ENCODE measurements at regions not wholly inside any gene's neighbourhood (a gene's known extent, or its start where the extent isn't known, plus 50 kb on each side); places are given as distances from the start of the nearest gene placed in this dataset.

DNA sequence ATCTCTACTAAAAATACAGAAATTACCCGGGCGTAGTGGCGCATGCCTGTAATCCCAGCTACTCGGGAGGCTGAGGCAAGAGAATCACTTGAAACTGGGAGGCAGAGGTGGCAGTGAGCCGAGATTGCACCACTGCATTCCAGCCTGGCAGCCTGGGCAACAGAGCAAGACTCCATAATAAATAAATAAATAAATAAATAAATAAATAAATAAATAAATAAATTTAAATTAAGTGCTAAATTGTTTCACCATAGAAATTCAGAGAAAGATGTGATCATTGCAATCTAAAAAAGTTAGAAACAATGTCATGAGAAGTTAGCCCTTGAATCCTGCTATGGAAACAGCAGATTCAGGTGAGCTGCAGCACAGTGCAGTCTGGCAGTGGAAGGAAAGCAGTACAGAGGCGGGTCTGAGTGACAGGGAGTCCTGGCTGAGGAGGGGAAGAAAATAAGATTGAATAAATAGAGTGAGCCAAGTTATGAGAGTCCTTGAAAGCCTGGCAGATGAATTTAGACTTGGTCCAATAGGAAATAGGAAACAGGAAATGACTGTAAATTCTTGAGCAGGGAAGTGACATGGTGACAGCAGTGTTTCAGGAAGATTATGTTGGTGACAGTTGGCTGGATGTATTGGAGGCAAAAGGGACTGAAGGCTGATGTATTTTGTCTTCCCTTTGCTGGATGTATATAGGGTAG lies 241.5 kb downstream of the GXYLT1 start (continued):
- TF ChIP-seq, protein P1, sequence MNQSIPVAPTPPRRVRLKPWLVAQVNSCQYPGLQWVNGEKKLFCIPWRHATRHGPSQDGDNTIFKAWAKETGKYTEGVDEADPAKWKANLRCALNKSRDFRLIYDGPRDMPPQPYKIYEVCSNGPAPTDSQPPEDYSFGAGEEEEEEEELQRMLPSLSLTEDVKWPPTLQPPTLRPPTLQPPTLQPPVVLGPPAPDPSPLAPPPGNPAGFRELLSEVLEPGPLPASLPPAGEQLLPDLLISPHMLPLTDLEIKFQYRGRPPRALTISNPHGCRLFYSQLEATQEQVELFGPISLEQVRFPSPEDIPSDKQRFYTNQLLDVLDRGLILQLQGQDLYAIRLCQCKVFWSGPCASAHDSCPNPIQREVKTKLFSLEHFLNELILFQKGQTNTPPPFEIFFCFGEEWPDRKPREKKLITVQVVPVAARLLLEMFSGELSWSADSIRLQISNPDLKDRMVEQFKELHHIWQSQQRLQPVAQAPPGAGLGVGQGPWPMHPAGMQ (IDR thresholded peaks at IDR 0.05; ENCODE audit: borderline replicate concordance) = no peak

DNA sequence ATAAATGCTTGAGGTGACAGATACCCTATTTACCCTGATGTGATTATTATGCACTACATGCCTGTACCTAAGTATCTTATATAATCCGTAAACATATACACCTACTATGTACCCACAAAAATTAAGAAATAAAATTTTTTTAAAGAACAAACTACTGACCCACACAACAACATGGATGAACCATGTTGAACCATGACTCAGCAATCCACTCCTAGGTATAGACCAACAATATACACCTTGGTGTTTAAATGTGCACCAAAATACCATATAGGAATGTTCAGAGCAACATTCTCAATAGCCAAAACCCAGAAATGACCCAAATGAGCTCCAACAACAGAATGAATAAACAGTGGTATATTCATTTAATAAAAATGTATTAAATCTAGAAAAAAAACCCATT lies 245.1 kb downstream of the GXYLT1 start:
- no peaks in the 10 kb centered on the region for H3K4me1 ChIP-seq (ENCODE audit: control insufficient read depth, insufficient read depth, low read length)
- H2AFZ ChIP-seq (ENCODE audit: control insufficient read depth, low read depth, low read length) = no peak overlapping the region
- H4K20me1 ChIP-seq (ENCODE audit: control insufficient read depth, insufficient read depth) = no peaks in the 10 kb centered on the region
- 78% methylated on average over 1 of the region's 1 CpG for WGBS (ENCODE audit: insufficient coverage, insufficient replicate concordance, low lambda C conversion rate, missing lambda C conversion rate)
- H3K27me3 ChIP-seq (replicated peaks in 1 of 2; ENCODE audit: control insufficient read depth in 2 of 2, insufficient read depth in 2 of 2, low read length in 1 of 2) = no peaks in the 10 kb centered on the region
- in situ Hi-C loops (cut with MboI) (no loop called here), intact Hi-C loops (cut with micrococcal nuclease; ENCODE audit: unreplicated experiment) (no loop called here)
- no peak overlapping the region for H3K4me2 ChIP-seq (ENCODE audit: control insufficient read depth, insufficient read depth)
- ChIA-PET RAD21 (ENCODE audit: unreplicated experiment) (no interaction called here), CTCF (no interaction called here), POLR2A (no interaction called here), SMC1A (ENCODE audit: uncharacterized antibody, unreplicated experiment) (no interaction called here)
- ATAC-seq (no peak), FAIRE-seq (no peak), DNase-seq (ENCODE audit: low read depth, low spot score) (no peak)
- BruUV-seq (replicated peaks) = no TSS peak
- no peaks in the 10 kb centered on the region for H3K36me3 ChIP-seq (ENCODE audit: control insufficient read depth in 2 of 2, insufficient read depth in 2 of 2, low read length in 1 of 2)
- H3K9ac ChIP-seq (ENCODE audit: control insufficient read depth, insufficient read depth, low read length) = no peak overlapping the region
- H3K9me3 ChIP-seq (replicated peaks; ENCODE audit: control insufficient read depth, insufficient read depth, low read length) = no peaks in the 10 kb centered on the region
- no peak overlapping the region for H3K27ac ChIP-seq (ENCODE audit: control insufficient read depth, insufficient read depth)
- no peak overlapping the region for H3K4me3 ChIP-seq
- H3K79me2 ChIP-seq (ENCODE audit: control insufficient read depth, insufficient read depth, low read length) = no peaks in the 10 kb centered on the region
- no peak for TF ChIP-seq HDAC2 (IDR thresholded peaks at IDR 0.05)
- TF ChIP-seq, protein P2, sequence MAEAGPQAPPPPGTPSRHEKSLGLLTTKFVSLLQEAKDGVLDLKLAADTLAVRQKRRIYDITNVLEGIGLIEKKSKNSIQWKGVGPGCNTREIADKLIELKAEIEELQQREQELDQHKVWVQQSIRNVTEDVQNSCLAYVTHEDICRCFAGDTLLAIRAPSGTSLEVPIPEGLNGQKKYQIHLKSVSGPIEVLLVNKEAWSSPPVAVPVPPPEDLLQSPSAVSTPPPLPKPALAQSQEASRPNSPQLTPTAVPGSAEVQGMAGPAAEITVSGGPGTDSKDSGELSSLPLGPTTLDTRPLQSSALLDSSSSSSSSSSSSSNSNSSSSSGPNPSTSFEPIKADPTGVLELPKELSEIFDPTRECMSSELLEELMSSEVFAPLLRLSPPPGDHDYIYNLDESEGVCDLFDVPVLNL (IDR thresholded peaks at IDR 0.05; ENCODE audit: low read depth, low read length) = no peak
- no peak for TF ChIP-seq NR2C1 (IDR thresholded peaks at IDR 0.05)
- TF ChIP-seq NFXL1 (IDR thresholded peaks at IDR 0.05; ENCODE audit: borderline replicate concordance) = no peak
- TF ChIP-seq SP1 (IDR thresholded peaks at IDR 0.05; ENCODE audit: low read depth, low read length) = no peak
- TF ChIP-seq GATAD2B (conservative IDR thresholded peaks at IDR 0.05; ENCODE audit: low read depth) = no peak
- TF ChIP-seq YBX1 (IDR thresholded peaks at IDR 0.05) = no peak
- TF ChIP-seq, protein P3, sequence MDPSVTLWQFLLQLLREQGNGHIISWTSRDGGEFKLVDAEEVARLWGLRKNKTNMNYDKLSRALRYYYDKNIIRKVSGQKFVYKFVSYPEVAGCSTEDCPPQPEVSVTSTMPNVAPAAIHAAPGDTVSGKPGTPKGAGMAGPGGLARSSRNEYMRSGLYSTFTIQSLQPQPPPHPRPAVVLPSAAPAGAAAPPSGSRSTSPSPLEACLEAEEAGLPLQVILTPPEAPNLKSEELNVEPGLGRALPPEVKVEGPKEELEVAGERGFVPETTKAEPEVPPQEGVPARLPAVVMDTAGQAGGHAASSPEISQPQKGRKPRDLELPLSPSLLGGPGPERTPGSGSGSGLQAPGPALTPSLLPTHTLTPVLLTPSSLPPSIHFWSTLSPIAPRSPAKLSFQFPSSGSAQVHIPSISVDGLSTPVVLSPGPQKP (IDR thresholded peaks at IDR 0.05; ENCODE audit: low read depth, low read length) = no peak
- no peak for TF ChIP-seq EGR1 (IDR thresholded peaks at IDR 0.05; ENCODE audit: borderline replicate concordance in 1 of 2, low read depth in 2 of 2, low read length in 2 of 2)
- no peak for TF ChIP-seq RBBP5 (conservative IDR thresholded peaks at IDR 0.05)
- TF ChIP-seq, protein P4, sequence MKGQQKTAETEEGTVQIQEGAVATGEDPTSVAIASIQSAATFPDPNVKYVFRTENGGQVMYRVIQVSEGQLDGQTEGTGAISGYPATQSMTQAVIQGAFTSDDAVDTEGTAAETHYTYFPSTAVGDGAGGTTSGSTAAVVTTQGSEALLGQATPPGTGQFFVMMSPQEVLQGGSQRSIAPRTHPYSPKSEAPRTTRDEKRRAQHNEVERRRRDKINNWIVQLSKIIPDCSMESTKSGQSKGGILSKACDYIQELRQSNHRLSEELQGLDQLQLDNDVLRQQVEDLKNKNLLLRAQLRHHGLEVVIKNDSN (IDR thresholded peaks at IDR 0.05; ENCODE audit: borderline replicate concordance, extremely low read length, insufficient read depth, low read depth, low read length) = no peak
- TF ChIP-seq, protein P5, sequence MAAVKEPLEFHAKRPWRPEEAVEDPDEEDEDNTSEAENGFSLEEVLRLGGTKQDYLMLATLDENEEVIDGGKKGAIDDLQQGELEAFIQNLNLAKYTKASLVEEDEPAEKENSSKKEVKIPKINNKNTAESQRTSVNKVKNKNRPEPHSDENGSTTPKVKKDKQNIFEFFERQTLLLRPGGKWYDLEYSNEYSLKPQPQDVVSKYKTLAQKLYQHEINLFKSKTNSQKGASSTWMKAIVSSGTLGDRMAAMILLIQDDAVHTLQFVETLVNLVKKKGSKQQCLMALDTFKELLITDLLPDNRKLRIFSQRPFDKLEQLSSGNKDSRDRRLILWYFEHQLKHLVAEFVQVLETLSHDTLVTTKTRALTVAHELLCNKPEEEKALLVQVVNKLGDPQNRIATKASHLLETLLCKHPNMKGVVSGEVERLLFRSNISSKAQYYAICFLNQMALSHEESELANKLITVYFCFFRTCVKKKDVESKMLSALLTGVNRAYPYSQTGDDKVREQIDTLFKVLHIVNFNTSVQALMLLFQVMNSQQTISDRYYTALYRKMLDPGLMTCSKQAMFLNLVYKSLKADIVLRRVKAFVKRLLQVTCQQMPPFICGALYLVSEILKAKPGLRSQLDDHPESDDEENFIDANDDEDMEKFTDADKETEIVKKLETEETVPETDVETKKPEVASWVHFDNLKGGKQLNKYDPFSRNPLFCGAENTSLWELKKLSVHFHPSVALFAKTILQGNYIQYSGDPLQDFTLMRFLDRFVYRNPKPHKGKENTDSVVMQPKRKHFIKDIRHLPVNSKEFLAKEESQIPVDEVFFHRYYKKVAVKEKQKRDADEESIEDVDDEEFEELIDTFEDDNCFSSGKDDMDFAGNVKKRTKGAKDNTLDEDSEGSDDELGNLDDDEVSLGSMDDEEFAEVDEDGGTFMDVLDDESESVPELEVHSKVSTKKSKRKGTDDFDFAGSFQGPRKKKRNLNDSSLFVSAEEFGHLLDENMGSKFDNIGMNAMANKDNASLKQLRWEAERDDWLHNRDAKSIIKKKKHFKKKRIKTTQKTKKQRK (IDR thresholded peaks at IDR 0.05; ENCODE audit: low read depth, low read length) = no peak
- TF ChIP-seq PAX8 (IDR thresholded peaks at IDR 0.05) = no peak
- TF ChIP-seq NFYA (IDR thresholded peaks at IDR 0.05; ENCODE audit: borderline replicate concordance, low read depth, low read length) = no peak
- TF ChIP-seq CREM (IDR thresholded peaks at IDR 0.05; ENCODE audit: low read depth) = no peak

Data from GM12878 (cell line).